ENCODE measurements at regions not wholly inside any gene's neighbourhood (a gene's known extent, or its start where the extent isn't known, plus 50 kb on each side); places are given as distances from the start of the nearest gene placed in this dataset.

GRCh38 chr2:16254356-16254965 is 314.1 kb downstream of the MYCN start:
- Mint-ChIP-seq H3K4me3 (no peak overlapping the region), H3K27ac (no peak overlapping the region), H3K9me3 (ENCODE audit: insufficient read depth) (no peaks in the 10 kb centered on the region), H3K4me1 (no peaks in the 10 kb centered on the region), H3K27me3 (peaks cover 8% of the 10 kb centered on the region)
- Histone ChIP-seq H3K79me2 (ENCODE audit: control insufficient read depth, insufficient read depth, low read length) (no peaks in the 10 kb centered on the region), H2AFZ (ENCODE audit: insufficient read depth, low read depth, low read length, poor library complexity, severe bottlenecking) (no peak overlapping the region), H4K20me1 (ENCODE audit: control insufficient read depth, insufficient read depth, low read length, poor library complexity, severe bottlenecking) (no peaks in the 10 kb centered on the region), H3K4me3 (ENCODE audit: control extremely low read depth in 1 of 5, extremely low read depth in 1 of 5, insufficient read depth in 1 of 5, low read depth in 2 of 5, low read length in 4 of 5) (no peak overlapping the region), H3K9ac (ENCODE audit: low read length) (no peak overlapping the region), H3K9me3 (ENCODE audit: control extremely low read depth in 1 of 3, control insufficient read depth in 2 of 3, insufficient read depth in 1 of 3, low read length in 2 of 3) (no peaks in the 10 kb centered on the region), H3K4me1 (ENCODE audit: control insufficient read depth in 2 of 2, insufficient read depth in 2 of 2, low read length in 2 of 2) (no peaks in the 10 kb centered on the region), H3K4me2 (replicated peaks; ENCODE audit: low read depth, low read length, poor library complexity, severe bottlenecking) (no peak overlapping the region), H3K27ac (ENCODE audit: low read length in 2 of 2) (no peak overlapping the region), H3K27me3 (replicated peaks in 1 of 4; ENCODE audit: control extremely low read depth in 1 of 4, control insufficient read depth in 3 of 4, insufficient read depth in 4 of 4, low read length in 3 of 4) (peaks cover 0 to 5% (median 0%) of the 10 kb centered on the region in 4 experiments), H3K36me3 (replicated peaks in 1 of 2; ENCODE audit: control extremely low read depth in 1 of 2, control insufficient read depth in 1 of 2, extremely low read depth in 1 of 2, insufficient read depth in 2 of 2, low read length in 1 of 2) (no peaks in the 10 kb centered on the region)
- ChIA-PET CTCF (no interaction called here), POLR2A (no interaction called here)
- no peak for TF ChIP-seq EZH2 (IDR thresholded peaks at IDR 0.05; ENCODE audit: borderline replicate concordance, insufficient read depth, low read depth, low read length, poor library complexity, severe bottlenecking)
- no peak for TF ChIP-seq CTCF (IDR thresholded peaks at IDR 0.05)
- ATAC-seq (ENCODE audit: low read depth), result no peak
- no peak for DNase-seq
- intact Hi-C loops (cut with micrococcal nuclease), result no loop called here
- WGBS (ENCODE audit: insufficient coverage), result no CpG with 5 or more reads among the region's 3 CpGs

- no peak overlapping the region for H3K4me3 Mint-ChIP-seq
- H4K20me1 ChIP-seq (ENCODE audit: control insufficient read depth, insufficient read depth, low read length, poor library complexity, severe bottlenecking), result no peaks in the 10 kb centered on the region
- ChIA-PET CTCF (no interaction called here), POLR2A (no interaction called here)
- H3K27me3 Mint-ChIP-seq, result peaks cover 8% of the 10 kb centered on the region
- peaks cover 0 to 3% (median 0%) of the 10 kb centered on the region in 4 experiments for H3K27me3 ChIP-seq (replicated peaks in 1 of 4; ENCODE audit: control extremely low read depth in 1 of 4, control insufficient read depth in 3 of 4, insufficient read depth in 4 of 4, low read length in 3 of 4)
- no peaks in the 10 kb centered on the region for H3K9me3 ChIP-seq (ENCODE audit: control extremely low read depth in 1 of 3, control insufficient read depth in 2 of 3, insufficient read depth in 1 of 3, low read length in 2 of 3)
- H3K36me3 ChIP-seq (replicated peaks in 1 of 2; ENCODE audit: control extremely low read depth in 1 of 2, control insufficient read depth in 1 of 2, extremely low read depth in 1 of 2, insufficient read depth in 2 of 2, low read length in 1 of 2), result no peaks in the 10 kb centered on the region
- no peaks in the 10 kb centered on the region for H3K9me3 Mint-ChIP-seq (ENCODE audit: insufficient read depth)
- H3K79me2 ChIP-seq (ENCODE audit: control insufficient read depth, insufficient read depth, low read length), result no peaks in the 10 kb centered on the region
- no peak overlapping the region for H3K4me3 ChIP-seq (ENCODE audit: control extremely low read depth in 1 of 5, extremely low read depth in 1 of 5, insufficient read depth in 1 of 5, low read depth in 2 of 5, low read length in 4 of 5)
- ATAC-seq (ENCODE audit: low read depth) (no peak), DNase-seq (no peak)
- no peaks in the 10 kb centered on the region for H3K4me1 Mint-ChIP-seq
- no peak overlapping the region for H3K9ac ChIP-seq (ENCODE audit: low read length)
- 82% methylated on average over 3 of the region's 3 CpGs for WGBS (ENCODE audit: insufficient coverage)
- TF ChIP-seq CTCF (IDR thresholded peaks at IDR 0.05) (no peak), EZH2 (IDR thresholded peaks at IDR 0.05; ENCODE audit: borderline replicate concordance, insufficient read depth, low read depth, low read length, poor library complexity, severe bottlenecking) (no peak)
- intact Hi-C loops (cut with micrococcal nuclease), result no loop called here
- H3K27ac Mint-ChIP-seq, result no peak overlapping the region
- no peaks in the 10 kb centered on the region for H3K4me1 ChIP-seq (ENCODE audit: control insufficient read depth in 2 of 2, insufficient read depth in 2 of 2, low read length in 2 of 2)
- no peak overlapping the region for H3K27ac ChIP-seq (ENCODE audit: low read length in 2 of 2)
- no peak overlapping the region for H3K4me2 ChIP-seq (replicated peaks; ENCODE audit: low read depth, low read length, poor library complexity, severe bottlenecking)
- no peak overlapping the region for H2AFZ ChIP-seq (ENCODE audit: insufficient read depth, low read depth, low read length, poor library complexity, severe bottlenecking)
These were observed 312.9 kb downstream of the MYCN start for GRCh38 chr2:16253291-16253690.

All from B cell (primary cell).